NT2/D1 (cell line): ENCODE measurements at regions not wholly inside any gene's neighbourhood (a gene's known extent, or its start where the extent isn't known, plus 50 kb on each side); places are given as distances from the start of the nearest gene placed in this dataset.
"Not testable (repeated sequence)": the region's sequence is repeated elsewhere in the genome, so short reads cannot be mapped to it uniquely, and the experiment has no call there.

ENCODE experiments used
- SUZ12 ChIP-seq: IDR thresholded peaks from 2 replicates; pipeline ENCODE4 v1.6.1; 2011; ENCODE audit not compliant: insufficient read length, insufficient read depth; ENCODE audit errors: extremely low read depth
- YY1 ChIP-seq: IDR thresholded peaks from 2 replicates; pipeline ENCODE4 v1.6.1; 2011; ENCODE audit not compliant: insufficient read length, insufficient read depth
- ZNF274 ChIP-seq: IDR thresholded peaks from 2 replicates; pipeline ENCODE4 v1.6.1; 2011; ENCODE audit warnings: mild to moderate bottlenecking, low read depth, low read length

DNA sequence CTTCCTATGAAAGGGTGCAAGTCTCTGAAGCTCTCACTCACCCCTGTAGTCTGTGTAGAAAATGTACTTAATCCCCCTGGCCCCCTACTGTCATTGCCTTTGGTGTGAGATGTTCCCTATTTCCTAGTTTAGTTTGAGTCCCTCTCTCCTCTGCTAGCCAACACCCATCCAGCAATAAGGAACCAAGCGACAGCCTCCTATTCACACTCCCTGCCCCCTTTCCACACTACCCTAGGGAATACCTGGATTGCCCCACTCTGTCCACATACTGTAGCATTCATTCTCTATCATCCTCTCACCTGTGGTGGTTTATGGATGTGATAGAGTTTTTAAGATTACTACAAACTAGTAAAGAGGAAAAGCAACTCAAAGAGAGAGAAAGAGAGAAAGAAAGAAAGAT lies 54.4 kb upstream of the GLYATL1B start:
- TF ChIP-seq YY1, ZNF274, SUZ12: not testable (repeated sequence)
